ENCODE measurements at regions not wholly inside any gene's neighbourhood (a gene's known extent, or its start where the extent isn't known, plus 50 kb on each side); places are given as distances from the start of the nearest gene placed in this dataset.

- no peak overlapping the region for H3K4me3 ChIP-seq
- no peak for DNase-seq
- H3K36me3 ChIP-seq, result no peaks in the 10 kb centered on the region
- intact Hi-C loops (cut with DNase I; ENCODE audit: low total_unique reads), result no loop called here
- H3K4me1 ChIP-seq, result no peaks in the 10 kb centered on the region
- H3K9me3 ChIP-seq, result no peaks in the 10 kb centered on the region
- H3K27ac ChIP-seq, result no peak overlapping the region
- no peaks in the 10 kb centered on the region for H3K27me3 ChIP-seq
- TF ChIP-seq CTCF (IDR thresholded peaks at IDR 0.05), result no peak
Observed at GRCh38 chr18:43396266-43396665, 119.0 kb upstream of the SYT4 start.

GRCh38 chr18:43398601-43399000, 121.3 kb upstream of the SYT4 start:
- no peak for TF ChIP-seq CTCF (IDR thresholded peaks at IDR 0.05)
- no peaks in the 10 kb centered on the region for H3K36me3 ChIP-seq
- intact Hi-C loops (cut with DNase I; ENCODE audit: low total_unique reads), result no loop called here
- no peaks in the 10 kb centered on the region for H3K27me3 ChIP-seq
- H3K27ac ChIP-seq, result no peak overlapping the region
- H3K4me1 ChIP-seq, result no peaks in the 10 kb centered on the region
- no peaks in the 10 kb centered on the region for H3K9me3 ChIP-seq
- no peak overlapping the region for H3K4me3 ChIP-seq
- DNase-seq, result no peak

- Histone ChIP-seq H3K27me3 (no peaks in the 10 kb centered on the region), H3K27ac (no peak overlapping the region), H3K4me1 (no peaks in the 10 kb centered on the region), H3K4me3 (no peak overlapping the region), H3K9me3 (no peaks in the 10 kb centered on the region), H3K36me3 (no peaks in the 10 kb centered on the region)
- DNase-seq, result no peak
- intact Hi-C loops (cut with DNase I; ENCODE audit: low total_unique reads), result no loop called here
- no peak for TF ChIP-seq CTCF (IDR thresholded peaks at IDR 0.05)
Observed at GRCh38 chr18:43405097-43405496, 127.8 kb upstream of the SYT4 start.

- no peaks in the 10 kb centered on the region for H3K36me3 ChIP-seq
- no peak for TF ChIP-seq CTCF (IDR thresholded peaks at IDR 0.05)
Observed at GRCh38 chr18:43414006-43414405, 136.7 kb upstream of the SYT4 start.

GRCh38 chr18:43420091-43420490, 142.8 kb upstream of the SYT4 start:
- no peak overlapping the region for H3K27ac ChIP-seq
- H3K4me3 ChIP-seq, result no peak overlapping the region
- TF ChIP-seq CTCF (IDR thresholded peaks at IDR 0.05), result no peak
- intact Hi-C loops (cut with DNase I; ENCODE audit: low total_unique reads), result no loop called here
- no peaks in the 10 kb centered on the region for H3K4me1 ChIP-seq
- H3K9me3 ChIP-seq, result no peaks in the 10 kb centered on the region
- DNase-seq, result no peak
- no peaks in the 10 kb centered on the region for H3K27me3 ChIP-seq
- no peaks in the 10 kb centered on the region for H3K36me3 ChIP-seq

More at GRCh38 chr18:43414006-43414405, 136.7 kb upstream of the SYT4 start:
- no peaks in the 10 kb centered on the region for H3K4me1 ChIP-seq
- intact Hi-C loops (cut with DNase I; ENCODE audit: low total_unique reads), result no loop called here
- no peak for DNase-seq
- no peak overlapping the region for H3K4me3 ChIP-seq
- no peak overlapping the region for H3K27ac ChIP-seq
- no peaks in the 10 kb centered on the region for H3K27me3 ChIP-seq
- no peaks in the 10 kb centered on the region for H3K9me3 ChIP-seq

GRCh38 chr18:43420950-43421349, 143.7 kb upstream of the SYT4 start:
- Histone ChIP-seq H3K27me3 (no peaks in the 10 kb centered on the region), H3K9me3 (no peaks in the 10 kb centered on the region), H3K27ac (no peak overlapping the region), H3K4me1 (no peaks in the 10 kb centered on the region), H3K36me3 (no peaks in the 10 kb centered on the region), H3K4me3 (no peak overlapping the region)
- intact Hi-C loops (cut with DNase I; ENCODE audit: low total_unique reads), result no loop called here
- no peak for TF ChIP-seq CTCF (IDR thresholded peaks at IDR 0.05)
- DNase-seq, result no peak

Measured in tibial artery (tissue), 4 donors.